CD1c-positive myeloid dendritic cell (primary cell): ENCODE measurements at regions not wholly inside any gene's neighbourhood (a gene's known extent, or its start where the extent isn't known, plus 50 kb on each side); places are given as distances from the start of the nearest gene placed in this dataset.
A peak's percentile ranks its signal among the peaks of the same experiment; 100 is the strongest.

ENCODE experiments used
- DNase-seq: peaks from one replicate; pipeline ENCODE4 v3.0.0-alpha.2; 2016; ENCODE audit errors: extremely low spot score

DNA sequence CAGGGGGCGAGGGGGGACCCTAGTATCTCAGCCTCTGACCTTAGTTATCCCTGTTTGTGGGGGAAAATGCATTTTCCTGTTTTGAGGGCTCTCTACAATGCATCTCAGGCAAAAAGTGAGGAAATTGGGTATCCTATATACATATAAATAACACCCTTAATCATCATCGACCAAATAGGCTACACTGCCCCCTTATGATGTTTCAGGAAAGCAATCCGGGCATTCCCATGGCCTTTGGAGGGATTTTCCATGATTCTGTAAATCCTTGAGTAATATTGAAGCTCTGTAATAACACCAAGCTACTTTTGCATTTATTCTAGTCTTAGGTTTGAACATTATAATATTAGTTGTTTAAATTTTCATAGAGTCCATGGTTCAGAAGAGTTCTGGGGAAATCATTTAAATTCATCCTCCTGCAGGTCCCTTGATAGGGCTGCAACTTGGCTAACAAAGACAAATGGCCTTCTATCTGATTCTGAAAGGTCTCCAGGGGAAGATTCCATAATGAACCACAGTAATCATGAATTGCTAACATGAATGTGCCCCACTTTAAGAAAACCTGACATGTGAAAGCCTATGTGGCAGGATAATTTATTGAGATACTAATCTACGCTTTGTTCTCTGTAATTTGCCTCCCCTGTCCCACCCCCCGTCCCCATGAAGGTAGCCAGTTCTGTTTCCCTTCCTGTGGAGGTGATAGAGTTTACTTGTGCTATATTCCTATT is 91.5 kb upstream of the SCOC start:
- no peak for DNase-seq

DNA sequence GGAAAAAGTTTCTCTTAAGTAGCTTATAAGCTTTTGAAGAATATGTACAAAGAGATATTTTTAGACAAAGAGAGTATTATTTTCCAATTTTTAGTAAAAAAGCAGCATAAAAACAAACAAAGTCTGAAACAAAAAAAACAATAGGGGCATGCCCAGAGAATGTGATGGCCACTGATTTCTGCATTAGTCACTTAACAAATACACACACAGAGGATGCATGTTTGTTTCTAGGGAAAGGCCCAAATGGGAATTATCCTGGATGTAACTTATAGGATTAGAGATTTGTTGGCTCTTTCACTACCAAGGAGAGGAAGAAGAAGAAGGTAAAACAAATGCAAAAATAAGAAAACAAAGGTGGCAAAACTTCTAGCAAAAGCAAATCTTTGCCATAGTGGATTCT is 95.9 kb upstream of the SCOC start:
- no peak for DNase-seq

DNA sequence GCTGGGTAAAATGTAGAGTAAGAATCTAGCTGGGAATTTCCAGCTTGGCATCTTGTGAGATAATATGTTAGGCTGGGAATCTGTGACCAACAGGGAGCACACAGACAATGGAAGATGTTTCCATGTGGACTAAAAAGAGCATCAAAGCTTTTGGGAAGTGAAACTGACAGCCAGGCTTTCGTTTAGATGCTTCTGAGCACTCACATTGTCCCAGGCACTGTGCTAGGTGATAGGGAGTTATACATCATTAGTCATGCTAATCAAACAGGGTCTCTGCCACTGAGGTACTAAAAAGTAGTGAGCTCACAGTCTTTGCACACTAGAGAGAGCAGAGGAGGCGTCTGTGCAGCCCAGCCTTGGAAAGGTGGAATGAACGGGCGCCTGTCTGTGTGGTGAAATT is 101.9 kb upstream of the SCOC start:
- DNase-seq = no peak

DNA sequence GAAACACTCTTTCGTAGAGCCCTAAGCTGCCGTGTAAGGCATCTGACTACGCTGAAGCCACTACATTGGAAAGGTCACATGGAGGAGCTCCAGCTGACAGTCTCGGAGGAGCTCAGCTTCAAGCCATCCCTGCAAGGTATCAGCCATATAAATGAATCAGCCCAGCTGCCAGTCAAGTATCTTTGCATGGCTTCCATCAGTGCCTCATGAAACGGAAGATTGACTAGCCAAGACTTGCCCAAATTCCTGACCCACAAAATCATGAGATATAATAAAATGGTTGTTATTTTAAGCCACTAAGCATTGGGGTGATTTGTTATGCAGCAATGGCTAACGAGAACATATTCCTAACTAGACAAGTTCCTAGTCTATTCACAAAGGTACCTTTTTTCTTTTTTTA is 104.1 kb upstream of the SCOC start:
- DNase-seq = no peak

DNA sequence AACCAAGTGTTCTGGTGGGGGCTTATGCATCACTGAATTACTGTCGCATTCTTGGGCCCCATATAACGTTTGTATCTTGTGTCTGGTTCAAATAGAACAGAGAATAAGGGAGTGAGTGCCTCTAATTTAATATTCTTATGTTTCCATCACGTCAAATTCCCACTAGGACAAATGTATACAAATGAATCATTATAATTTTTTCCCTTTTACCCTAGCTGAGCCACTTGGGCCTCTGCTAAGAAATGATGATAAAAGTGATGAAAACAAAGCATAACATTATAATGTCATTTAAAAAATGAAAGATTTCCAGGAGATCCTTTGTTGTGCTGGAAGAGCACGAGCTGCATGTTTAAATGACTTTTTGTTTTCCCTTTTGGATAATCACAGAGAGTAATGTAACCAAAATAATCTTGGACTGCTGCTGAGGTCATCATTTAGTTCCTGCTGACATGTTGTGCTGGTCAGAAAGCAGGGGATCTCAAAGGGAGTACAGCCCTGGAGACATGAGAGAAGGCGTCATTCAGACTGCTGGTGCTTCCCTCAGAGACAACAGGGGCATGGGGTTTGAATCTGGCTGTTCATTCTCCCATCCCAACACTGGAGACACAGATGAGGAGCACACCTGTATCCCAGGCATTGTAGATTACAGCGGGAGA is 105.1 kb upstream of the SCOC start:
- DNase-seq = no peak

DNA sequence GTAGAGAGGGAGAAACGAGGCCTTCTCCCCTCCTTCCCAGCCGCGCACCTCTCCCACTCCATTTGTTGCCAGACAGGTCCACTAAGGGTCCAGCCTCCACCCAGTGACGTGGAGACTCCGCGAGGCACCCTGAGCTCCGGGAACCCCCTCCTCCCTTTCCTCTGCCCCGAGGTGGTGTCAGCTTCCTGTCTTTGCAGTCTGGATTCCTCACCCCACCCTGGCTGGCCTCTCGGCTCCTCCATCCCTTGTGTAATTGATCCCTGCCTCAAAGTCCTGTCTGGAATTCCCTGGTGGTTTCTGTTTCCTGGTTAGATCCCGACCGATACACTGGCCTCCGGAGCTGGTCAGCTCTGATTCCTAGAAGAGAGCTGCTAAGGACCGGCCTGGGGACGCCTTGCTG is 105.9 kb upstream of the SCOC start:
- no peak for DNase-seq

DNA sequence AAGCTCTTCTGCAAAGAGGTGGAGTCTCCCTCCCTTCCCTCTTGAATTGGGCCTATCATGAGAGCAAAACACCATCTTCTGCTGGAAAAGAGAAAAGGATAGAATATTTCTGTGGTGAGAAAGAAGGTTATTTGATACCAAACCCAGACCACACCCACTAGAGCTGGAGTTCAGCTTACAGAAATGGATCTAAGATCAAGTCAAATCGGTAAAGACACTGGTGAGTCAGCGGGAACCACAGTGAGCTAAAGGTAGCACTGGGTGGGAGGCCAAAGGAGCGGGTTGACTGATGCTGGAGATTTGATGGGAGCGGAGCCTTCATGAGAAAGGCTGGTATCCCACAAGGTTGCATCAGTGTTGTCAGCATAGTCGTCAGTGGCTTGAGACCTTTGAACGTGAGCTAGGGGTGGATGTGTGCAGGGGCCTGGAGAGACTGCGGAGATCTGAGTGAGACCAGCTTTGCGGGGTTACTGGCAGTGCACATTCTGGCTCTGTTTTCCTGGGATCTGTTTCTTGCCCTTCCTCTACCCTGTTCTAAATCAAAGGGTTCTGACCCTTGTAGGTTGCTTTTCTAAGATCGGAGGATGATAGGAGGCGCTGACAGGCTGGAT is 106.4 kb upstream of the SCOC start:
- no peak for DNase-seq

DNA sequence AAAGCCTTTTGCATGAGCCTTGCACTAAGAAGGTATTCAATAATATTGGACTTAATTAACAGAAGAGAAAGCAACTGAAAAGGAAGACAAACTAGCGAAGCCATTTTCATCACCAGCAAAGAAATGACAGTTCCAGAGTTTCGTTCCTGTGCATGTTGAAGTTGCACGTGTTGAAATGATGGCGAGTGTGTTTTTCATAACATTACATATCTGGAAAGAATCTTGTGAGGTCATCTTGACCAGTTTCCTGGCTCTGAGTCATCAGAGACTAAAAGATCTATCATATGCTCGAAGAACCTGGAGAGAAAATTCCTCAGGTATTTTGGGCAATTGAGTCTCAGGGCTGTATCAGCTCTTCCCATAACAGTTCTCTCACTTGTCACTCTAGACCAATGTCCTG is 106.2 kb upstream of the MAML3 start:
- no peak for DNase-seq

DNA sequence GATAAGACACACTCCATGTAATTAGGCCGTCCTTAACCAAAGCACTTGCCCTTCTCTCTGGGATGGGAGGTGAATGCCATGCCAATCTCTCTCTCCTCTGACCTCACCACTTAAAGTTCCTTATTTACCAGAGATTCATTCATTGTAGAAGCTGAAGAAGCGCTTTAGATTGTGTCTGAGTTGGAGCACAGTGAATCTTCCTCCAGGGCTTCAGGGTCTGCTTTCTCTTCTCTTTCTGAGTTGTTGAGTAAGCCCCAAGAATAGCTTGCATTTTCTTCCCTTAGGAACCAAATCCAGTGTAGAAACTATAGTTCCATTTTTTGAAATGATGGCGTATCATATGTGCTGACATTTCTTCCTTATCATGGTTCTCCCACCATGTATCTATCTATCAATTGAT is 104.5 kb upstream of the MAML3 start:
- no peak for DNase-seq

DNA sequence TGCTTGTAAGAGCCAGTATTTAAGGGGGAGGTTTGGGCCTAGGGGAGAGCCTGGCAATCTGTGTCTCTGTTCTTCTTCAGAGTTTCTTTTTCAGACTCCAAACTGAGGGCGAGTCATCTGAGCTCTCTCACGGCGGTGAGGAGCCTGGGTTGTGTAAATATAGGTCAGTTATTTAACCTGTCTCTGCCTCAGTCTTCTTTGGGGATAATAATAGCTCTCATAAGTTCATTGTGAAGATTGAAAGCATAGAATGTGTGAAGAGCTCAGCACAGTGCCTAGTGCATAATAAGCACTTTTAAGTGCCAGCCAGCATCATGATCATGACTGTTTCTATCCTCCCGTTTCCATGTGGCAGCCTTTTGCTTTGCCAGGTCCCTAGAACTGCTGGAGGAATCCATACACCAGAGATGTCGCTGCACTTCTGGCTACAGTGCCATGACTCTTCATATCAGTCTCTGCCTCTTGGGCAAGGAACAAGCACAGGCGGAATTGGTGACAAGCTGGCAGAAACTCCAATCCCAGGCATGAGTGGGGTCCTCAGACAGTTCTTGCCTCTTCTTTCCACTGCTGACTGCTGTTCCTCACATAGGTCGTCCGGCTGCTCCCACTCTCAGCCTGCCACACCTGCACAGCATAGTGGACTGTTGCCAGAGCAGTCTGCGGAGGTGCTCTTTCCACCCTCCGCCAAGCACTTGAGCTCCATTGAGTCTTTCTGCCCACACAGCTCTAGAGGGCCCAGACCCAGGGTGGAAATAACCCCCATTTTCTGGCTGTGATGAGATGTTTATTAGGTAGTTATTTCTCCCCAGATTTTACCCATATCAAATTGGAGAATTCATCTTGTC is 103.7 kb upstream of the MAML3 start:
- no peak for DNase-seq

DNA sequence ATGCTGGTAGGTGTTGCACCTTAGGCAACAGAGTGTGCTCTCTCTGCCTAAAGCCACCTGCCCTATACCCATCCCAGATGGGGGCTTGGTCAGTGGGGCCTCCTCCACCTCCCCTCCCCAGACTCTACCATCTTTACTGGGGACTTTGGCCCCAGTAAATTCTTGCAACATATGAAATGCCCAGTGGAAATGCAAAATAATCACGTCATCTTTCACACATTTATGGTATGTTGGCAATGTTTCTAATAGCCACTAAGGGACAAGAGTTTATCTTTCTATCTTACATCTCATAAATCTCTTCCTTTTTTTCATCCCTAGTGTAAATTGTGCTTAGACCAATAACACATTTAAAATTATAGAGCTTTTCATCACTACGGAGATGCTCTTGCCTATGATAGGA is 103.0 kb upstream of the MAML3 start:
- no peak for DNase-seq

DNA sequence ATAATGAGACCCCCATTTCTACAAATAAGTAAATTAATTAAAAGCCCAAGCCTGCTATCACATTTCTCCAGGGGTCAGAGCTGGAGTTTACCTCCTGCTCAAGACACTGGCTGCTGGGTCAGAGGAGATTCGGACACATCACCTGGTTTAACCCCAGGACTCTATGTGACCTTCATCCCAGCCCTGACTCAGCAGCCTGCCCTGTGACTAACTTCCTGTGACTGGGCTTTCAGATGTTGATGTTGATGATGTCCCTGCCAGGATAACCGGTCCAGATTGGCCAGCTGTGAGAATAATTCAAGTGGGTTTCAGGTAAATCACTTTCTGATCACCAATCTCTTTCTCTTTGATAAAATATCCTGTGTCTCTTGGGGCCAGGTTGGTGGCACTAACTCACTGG is 102.4 kb upstream of the MAML3 start:
- DNase-seq = peak; percentile 9

DNA sequence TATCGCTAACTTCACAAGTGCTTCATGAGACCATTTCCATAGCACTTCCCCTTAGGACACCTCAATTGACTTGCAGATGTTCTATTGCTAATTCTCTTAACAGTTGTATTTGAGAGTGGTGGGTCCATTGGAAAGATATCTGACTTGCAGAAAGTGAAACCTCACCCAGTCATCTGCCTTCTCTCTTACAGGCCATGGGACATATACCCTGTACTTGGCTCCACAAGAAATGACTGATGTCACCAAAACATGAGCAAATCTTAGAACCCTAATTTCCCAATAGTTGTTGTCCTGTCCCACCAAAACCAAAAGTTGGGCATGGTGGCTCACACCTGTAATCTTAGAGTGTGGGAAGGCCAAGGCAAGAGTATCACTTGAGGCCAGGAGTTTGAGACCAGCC is 101.9 kb upstream of the MAML3 start:
- DNase-seq = no peak

DNA sequence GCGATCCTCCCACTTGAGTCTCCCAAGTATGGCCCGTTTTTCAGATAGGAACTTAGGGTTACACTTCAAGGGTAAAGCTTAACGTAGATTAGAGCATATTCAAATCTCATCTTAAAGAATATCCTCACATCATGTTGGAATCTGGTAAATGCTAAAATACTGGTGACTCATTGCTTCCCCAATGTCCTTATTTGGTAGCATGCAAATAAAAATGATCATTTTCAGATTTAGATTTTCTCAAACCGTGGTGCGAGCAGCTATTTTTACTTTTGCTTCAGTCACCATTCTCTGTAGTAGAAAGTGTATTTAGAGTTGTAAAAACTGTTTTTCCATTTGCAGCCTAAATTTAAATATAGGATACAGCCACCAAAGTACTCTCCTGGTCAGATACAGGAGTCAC is 101.5 kb upstream of the MAML3 start:
- DNase-seq = peak; percentile 10

DNA sequence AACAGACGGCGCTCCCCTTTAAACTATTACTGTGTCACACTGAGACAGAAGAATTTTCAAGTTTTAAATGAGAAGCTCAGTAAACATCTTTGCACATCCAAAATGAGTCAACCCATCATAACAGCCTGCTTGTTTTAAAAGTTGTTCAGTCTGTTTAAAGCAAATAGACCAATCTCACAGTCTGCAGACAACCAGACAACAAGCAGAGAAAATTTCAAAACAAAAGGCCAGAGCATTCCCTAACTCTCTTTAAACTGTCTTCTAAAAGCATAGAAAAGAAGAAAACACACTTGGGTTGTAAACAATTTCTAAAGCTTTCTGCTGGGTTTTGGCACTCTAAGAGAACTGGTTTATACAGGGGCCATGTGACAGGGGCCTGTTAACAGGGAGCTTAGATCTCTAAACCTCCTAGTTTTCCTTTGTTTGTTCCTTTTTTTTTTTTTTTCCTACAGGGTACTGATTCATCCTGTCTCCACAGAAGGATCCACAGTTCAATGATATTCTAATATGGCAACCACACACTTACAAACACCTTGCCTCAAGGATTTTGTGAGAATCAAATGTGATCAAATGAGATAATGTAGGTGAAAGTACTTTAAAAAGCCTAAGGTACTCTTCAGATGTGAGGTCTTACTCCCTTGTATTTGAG is 100.8 kb upstream of the MAML3 start:
- DNase-seq = no peak

DNA sequence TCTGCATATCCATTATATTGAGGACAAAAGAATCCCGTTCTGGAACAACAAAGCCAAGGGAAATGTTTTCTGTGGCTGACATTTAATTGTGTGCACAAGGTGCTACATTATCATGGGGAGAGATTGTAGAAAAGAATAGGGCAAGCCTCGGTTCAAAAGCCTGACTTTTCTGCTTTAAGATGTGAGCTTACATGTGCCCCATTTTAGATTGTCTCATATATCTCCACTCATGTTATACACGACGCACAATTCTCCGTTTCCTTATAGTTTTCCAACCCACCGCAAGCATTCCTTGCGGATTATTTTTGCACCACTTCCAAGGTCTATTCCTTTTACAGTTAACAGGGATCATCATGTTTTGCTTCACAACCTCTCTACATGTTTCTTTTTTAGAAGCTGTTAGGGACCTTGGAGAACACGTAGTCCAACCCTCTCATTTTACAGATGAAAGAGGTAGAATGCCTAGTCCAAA is 99.6 kb upstream of the MAML3 start:
- no peak for DNase-seq

DNA sequence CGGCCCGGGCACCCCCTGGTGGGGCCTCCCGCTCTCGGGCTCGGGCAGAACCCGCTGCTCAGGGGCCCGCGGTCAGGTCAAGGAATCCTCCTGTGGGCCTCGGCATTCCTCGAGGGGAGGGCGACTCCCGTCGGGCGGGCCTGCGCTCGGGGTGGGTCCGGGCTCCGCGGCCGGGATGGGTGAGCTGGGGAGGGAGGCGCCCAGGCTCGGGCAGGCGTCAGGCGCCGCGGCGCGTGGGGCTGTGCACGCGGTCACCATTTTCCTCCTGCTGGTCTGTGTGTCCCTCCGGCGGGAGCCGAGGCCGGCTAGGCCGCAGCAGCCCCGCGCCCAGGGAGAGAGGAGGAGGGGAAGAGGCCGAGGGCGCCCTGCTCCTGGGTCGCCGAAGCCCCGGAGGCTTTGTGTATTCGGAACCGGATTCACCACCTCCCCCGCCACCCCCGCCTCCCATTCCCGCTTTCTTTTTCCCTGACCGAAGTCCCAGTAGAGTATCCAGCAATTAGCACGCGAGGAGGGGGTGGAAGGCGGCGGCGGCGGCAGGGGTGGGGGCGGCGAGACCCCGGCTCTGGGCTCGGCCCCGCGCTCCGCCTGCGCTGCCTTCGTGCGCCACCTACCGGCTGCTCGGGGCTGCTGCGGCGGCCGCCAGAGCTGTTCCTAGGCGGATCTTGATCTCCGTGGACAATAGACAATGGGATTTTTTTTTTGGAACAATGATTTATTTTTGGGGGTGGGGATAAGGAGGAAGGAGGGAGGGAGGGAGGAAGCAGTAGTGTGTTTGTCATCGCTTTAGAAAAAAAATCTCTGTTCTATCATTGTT is 99.0 kb upstream of the MAML3 start:
- DNase-seq = peak; percentile 61

DNA sequence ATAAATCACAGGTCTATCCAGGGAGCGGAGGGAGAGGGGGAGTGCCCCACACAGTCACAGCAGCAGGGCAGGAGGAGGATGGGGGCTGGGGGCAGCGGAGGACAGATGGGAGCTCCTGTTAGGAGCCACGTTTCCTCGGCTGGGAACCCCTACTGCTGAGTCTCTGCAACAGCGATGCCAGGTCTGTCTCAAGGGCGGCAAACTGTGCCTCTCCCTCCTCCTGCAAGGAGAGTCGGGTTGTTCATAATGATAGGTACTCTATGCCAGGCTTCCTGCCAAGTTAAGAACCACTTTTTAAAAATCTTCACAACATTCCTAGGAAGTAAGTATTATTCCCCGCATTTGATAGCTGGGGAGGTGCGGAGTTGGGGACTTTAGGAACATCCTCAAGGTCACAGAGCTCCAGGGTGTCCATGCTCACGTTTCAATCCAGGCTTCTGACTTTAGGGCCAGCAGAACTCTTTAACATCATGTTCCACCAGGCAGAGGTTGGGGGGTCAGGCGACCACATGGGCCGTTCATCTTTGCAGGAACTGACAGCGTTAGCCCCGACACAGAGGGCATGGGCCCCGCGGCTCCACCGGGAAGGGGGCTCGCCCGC is 98.3 kb upstream of the MAML3 start:
- no peak for DNase-seq

DNA sequence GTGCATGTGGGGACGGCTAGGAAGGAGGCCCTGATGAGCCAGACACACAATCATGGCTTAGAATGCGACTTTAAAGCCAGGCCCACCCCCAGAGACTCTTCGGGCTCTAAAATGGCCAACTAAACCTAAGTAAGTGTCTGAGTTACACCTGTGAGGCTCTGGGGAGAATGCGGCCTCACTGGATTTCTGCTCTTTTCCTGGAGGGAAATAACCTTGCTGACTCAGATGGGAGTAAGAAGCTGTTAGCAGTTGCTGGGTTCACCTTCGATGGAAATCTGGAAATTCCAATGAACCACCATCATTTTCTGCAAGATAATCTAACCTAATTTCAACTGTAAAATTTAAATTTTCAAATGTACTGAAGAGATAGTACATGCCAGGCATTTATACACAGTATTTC is 97.6 kb upstream of the MAML3 start:
- no peak for DNase-seq

DNA sequence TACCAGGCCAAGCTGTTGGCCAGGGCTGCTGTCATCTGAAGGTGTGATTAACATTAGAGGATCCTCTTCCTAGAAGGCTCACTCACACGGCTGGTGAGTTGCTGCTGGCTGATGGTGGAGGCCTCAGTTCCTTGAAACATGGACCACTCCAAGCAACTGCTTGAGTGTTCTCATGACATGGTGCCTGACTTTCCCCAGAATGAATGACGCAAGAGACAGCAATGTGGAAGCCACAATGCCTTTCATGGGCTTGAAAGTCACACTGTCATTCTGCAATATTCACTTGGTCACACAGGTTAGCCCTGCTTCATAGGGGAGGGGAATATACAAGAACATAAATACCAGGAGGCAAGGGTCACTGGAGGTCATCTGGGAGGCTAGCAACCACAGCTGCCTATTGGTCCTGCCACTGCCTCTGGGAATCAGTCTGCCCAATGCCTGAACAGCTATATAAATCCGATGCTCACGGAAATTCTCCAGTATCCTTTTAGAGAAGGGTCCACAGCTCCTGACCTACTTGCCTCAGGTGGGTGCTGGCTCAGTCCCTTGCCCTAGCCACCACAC is 97.1 kb upstream of the MAML3 start:
- peak; percentile 74 for DNase-seq
